Kidney (tissue), 13 donors: ENCODE measurements at regions not wholly inside any gene's neighbourhood (a gene's known extent, or its start where the extent isn't known, plus 50 kb on each side); places are given as distances from the start of the nearest gene placed in this dataset.
A peak's percentile ranks its signal among the peaks of the same experiment; 100 is the strongest.

Experiments
- DNase-seq, 5 donors: peaks; one replicate each; pipeline ENCODE4 v3.0.0-alpha.2; 2013 to 2020
- FAIRE-seq: peaks from 2 replicates; lab custom pipeline; 2012; peaks lifted over from hg19 to GRCh38; lab: Jason Lieb, UNC
- H3K27ac ChIP-seq, 2 donors: one replicate each; pipeline ENCODE4 v1.7.0; 2013; ENCODE audit warnings: low read depth in 2 of 2, low read length in 2 of 2, inconsistent platforms in 1 of 2
- H3K27me3 ChIP-seq: one replicate; pipeline ENCODE4 v1.7.1; 2013; ENCODE audit warnings: low read length, inconsistent platforms; ENCODE audit not compliant: control insufficient read depth, insufficient read depth
- H3K36me3 ChIP-seq, 3 donors: one replicate each; pipeline versions ENCODE4 v1.7.0 to v1.7.1; 2013; ENCODE audit warnings: low read length in 3 of 3, control low read depth in 1 of 3, inconsistent platforms in 1 of 3; ENCODE audit not compliant: insufficient read depth in 3 of 3, control insufficient read depth in 2 of 3
- H3K4me1 ChIP-seq, 3 donors: one replicate each; pipeline versions ENCODE4 v1.7.0 to v1.7.1; 2013; ENCODE audit warnings: low read length in 3 of 3, inconsistent platforms in 1 of 3, low read depth in 1 of 3; ENCODE audit not compliant: control insufficient read depth in 2 of 3, insufficient read depth in 2 of 3
- H3K4me3 ChIP-seq, 3 donors: one replicate each; pipeline versions ENCODE4 v1.7.0 to v1.8.1; 2013; ENCODE audit warnings: low read length in 3 of 3, control low read depth in 1 of 3, inconsistent platforms in 1 of 3
- H3K9ac ChIP-seq, 3 donors: one replicate each; pipeline versions ENCODE4 v1.7.0 to v1.7.1; 2013; ENCODE audit warnings: low read length in 3 of 3, control low read depth in 1 of 3, inconsistent platforms in 1 of 3
- H3K9me3 ChIP-seq, 3 donors: one replicate each; pipeline versions ENCODE4 v1.7.0 to v1.7.1; 2013; ENCODE audit warnings: low read length in 3 of 3, control low read depth in 1 of 3, inconsistent platforms in 1 of 3; ENCODE audit not compliant: control insufficient read depth in 2 of 3, insufficient read depth in 1 of 3
- intact Hi-C: fragments of 100-400 bp; cut with DNase I; formaldehyde crosslinking; loops from one replicate; pipeline ENCODE4 v1.11.1; 2022
- TF ChIP-seq, protein P1 (sequence below): IDR thresholded peaks from 3 replicates; pipeline ENCODE4 v1.5.1; 2012; ENCODE audit warnings: mild to moderate bottlenecking, moderate library complexity, borderline replicate concordance; ENCODE audit not compliant: insufficient read depth; ENCODE audit errors: extremely low read depth
- donor health status: control.
- donor health status: control.
- donor health status: control.
- donor health status: control.
- donor health status: control.
- donor health status: DM: yes; HTN: yes; CAD: no.
- donor health status: Normal renal cell carcinoma (clear cell type).

DNA sequence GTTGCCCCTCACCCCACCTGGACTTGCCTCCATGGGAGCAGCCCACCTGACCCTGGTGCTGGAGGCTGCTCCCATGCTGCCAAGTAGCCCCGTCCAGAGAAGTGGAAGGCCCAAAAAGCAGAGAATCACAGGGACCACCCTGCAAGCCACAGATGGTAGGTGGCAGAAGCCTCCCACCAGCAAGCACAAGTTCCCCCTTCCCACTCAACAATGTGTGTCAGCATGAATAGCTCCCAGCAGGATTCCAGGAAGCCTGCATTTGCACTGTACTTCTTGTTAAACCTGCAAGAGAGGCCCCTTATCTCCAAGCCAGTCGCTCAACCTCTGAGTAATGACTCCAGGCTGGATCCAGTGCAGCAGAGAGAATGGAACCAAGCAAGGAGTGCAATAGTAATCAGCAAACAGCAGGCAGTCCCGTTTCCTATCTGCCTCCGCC lies 180.8 kb upstream of the CST7 start:
- H3K27ac ChIP-seq: no peak overlapping the region
- FAIRE-seq: no peak
- H3K9me3 ChIP-seq: no peaks in the 10 kb centered on the region
- H3K36me3 ChIP-seq: no peaks in the 10 kb centered on the region
- H3K27me3 ChIP-seq: no peaks in the 10 kb centered on the region
- DNase-seq: peak in 1 of 5 donors; percentile 34
- no peak overlapping the region for H3K4me3 ChIP-seq
- H3K9ac ChIP-seq: no peak overlapping the region
- no peaks in the 10 kb centered on the region for H3K4me1 ChIP-seq
- intact Hi-C loops: no loop called here
- TF ChIP-seq, protein P1, sequence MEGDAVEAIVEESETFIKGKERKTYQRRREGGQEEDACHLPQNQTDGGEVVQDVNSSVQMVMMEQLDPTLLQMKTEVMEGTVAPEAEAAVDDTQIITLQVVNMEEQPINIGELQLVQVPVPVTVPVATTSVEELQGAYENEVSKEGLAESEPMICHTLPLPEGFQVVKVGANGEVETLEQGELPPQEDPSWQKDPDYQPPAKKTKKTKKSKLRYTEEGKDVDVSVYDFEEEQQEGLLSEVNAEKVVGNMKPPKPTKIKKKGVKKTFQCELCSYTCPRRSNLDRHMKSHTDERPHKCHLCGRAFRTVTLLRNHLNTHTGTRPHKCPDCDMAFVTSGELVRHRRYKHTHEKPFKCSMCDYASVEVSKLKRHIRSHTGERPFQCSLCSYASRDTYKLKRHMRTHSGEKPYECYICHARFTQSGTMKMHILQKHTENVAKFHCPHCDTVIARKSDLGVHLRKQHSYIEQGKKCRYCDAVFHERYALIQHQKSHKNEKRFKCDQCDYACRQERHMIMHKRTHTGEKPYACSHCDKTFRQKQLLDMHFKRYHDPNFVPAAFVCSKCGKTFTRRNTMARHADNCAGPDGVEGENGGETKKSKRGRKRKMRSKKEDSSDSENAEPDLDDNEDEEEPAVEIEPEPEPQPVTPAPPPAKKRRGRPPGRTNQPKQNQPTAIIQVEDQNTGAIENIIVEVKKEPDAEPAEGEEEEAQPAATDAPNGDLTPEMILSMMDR: no peak

DNA sequence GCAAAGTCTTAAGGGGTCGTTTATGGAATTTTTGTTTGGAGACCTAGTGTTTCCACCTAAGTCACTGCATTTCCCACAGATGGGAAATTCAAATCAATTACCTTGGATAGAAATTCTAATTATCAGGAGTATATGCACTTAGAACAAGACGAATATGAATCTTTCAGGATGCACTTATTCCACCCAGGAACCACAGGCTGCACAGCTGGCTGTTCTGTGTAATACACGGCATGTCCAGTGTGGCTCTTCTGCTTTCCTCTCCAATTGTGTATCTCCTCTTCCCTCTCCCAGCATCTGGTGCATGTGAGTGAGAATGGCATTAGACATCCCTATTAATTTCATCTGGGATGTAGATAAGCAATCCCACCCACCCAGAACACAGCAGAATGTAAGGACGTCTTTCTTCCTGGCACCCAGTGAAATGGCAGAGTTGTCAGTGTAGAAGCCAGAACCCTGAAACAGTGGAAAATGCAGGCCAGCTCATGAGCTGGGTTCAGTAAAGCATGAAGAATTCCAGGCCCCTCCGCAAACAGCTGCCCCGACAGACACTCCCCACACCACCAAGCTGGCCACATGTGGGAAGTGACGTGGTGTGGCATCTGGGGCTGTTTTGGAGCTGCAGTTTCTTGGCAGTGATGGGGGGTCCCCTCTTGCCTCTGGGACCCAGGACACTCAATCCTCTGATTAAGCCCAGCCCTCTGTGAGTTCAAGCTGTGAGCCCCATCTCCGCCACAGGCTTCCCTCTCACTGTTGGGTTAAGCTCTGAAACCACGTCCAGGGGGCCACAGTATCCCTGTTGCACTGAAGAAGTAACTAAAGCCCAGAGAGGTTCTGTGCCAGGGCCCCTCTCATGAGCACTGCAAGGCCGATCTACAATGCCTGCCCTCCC lies 180.1 kb upstream of the CST7 start:
- no peaks in the 10 kb centered on the region for H3K4me1 ChIP-seq
- FAIRE-seq: no peak
- intact Hi-C loops: no loop called here
- peak in 2 of 5 donors; percentile 7 to 37 for DNase-seq
- no peaks in the 10 kb centered on the region for H3K36me3 ChIP-seq
- no peaks in the 10 kb centered on the region for H3K27me3 ChIP-seq
- TF ChIP-seq, protein P1: no peak
- no peak overlapping the region for H3K27ac ChIP-seq
- H3K9ac ChIP-seq: no peak overlapping the region
- H3K4me3 ChIP-seq: no peak overlapping the region
- no peaks in the 10 kb centered on the region for H3K9me3 ChIP-seq

DNA sequence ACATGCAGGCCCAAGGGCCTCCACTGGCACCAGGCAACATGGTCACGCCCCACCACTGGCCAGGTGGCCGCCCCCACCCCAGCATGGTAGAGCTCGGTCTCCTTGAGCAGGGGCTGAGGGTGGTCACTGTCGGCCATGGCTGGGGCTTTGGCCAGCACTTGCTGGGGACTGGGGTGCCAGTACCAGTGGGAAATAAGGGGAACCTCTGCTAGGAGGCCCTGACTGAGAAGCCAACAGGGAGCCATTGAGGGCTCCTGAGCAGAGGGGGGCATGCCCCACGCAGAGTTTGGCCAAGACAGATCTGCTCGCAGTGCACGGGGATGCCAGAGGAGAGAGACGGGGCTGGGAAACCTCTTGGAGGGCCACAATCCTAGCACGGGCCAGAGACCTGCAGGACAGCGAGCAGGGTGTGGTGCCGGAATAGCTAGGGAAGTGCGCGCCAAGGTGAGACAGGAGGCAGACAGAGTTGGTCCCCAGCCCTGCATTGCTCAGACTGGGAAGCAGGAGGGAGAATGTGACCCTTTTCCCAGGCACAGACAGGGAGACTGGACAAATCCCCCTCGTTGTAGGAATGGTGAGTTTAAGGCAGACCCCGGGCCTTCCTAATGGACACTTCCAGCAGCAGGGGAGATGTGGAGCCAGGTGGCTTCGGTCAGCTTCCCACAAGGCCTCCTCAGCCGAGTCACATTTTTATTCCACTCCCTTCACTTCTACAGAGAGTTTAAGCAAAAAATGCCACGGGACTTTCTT lies 179.0 kb upstream of the CST7 start:
- intact Hi-C loops: no loop called here

More for the DNA sequence above, 179.0 kb upstream of the CST7 start:
- Histone ChIP-seq H3K27me3 (no peaks in the 10 kb centered on the region), H3K9ac (no peak overlapping the region), H3K4me3 (no peak overlapping the region), H3K27ac (no peak overlapping the region), H3K36me3 (no peaks in the 10 kb centered on the region), H3K9me3 (no peaks in the 10 kb centered on the region), H3K4me1 (no peaks in the 10 kb centered on the region)
- FAIRE-seq (no peak), DNase-seq (peak in 2 of 5 donors; percentile 7 to 30)
- TF ChIP-seq, protein P1: no peak
